GM12891 (cell line): ENCODE measurements at regions not wholly inside any gene's neighbourhood (a gene's known extent, or its start where the extent isn't known, plus 50 kb on each side); places are given as distances from the start of the nearest gene placed in this dataset.

Experiments used
- POLR2A ChIP-seq: IDR thresholded peaks from 2 replicates; pipeline ENCODE4 v1.6.1; 2011; ENCODE audit warnings: low read depth, low read length, control low read depth
- POLR2AphosphoS5 ChIP-seq: IDR thresholded peaks from 2 replicates; pipeline ENCODE4 v1.6.1; 2011; ENCODE audit warnings: low read depth, low read length, control low read depth
- SPI1 ChIP-seq: IDR thresholded peaks from 2 replicates; pipeline ENCODE4 v1.6.1; 2011; ENCODE audit warnings: low read depth, low read length, control low read depth

GRCh38 chr20:24129641-24130040 is 141.1 kb upstream of the GGTLC1 start:
- TF ChIP-seq POLR2A (no peak), POLR2AphosphoS5 (no peak), SPI1 (no peak)
